Activated T-helper 17 cell treated with anti-CD3 and anti-CD28 coated beads, Interleukin-2, amount 50 U/mL, for 72 hours (primary cell): ENCODE measurements at regions not wholly inside any gene's neighbourhood (a gene's known extent, or its start where the extent isn't known, plus 50 kb on each side); places are given as distances from the start of the nearest gene placed in this dataset.
A peak's percentile ranks its signal among the peaks of the same experiment; 100 is the strongest.
"Not testable (repeated sequence)": the region's sequence is repeated elsewhere in the genome, so short reads cannot be mapped to it uniquely, and the experiment has no call there.

Source experiments
- ATAC-seq: fragments of 150-1000 bp; cut with Tn5 transposase; replicated peaks from 2 replicates; pipeline ENCODE4 v1.10.0; 2021; ENCODE audit warnings: mild to moderate bottlenecking, moderate library complexity
- H3K27ac Mint-ChIP-seq: one replicate; pipeline ENCODE4 v1.8.0; 2022; ENCODE audit warnings: mixed read lengths
- H3K27me3 Mint-ChIP-seq: one replicate; pipeline ENCODE4 v1.8.0; 2022; ENCODE audit warnings: mixed read lengths
- H3K36me3 Mint-ChIP-seq: one replicate; pipeline ENCODE4 v1.8.0; 2022; ENCODE audit warnings: low read depth, mild to moderate bottlenecking, mixed read lengths
- H3K4me1 Mint-ChIP-seq: one replicate; pipeline ENCODE4 v1.8.0; 2022; ENCODE audit warnings: mixed read lengths
- H3K4me3 Mint-ChIP-seq: one replicate; pipeline ENCODE4 v1.8.0; 2022; ENCODE audit warnings: mild to moderate bottlenecking, mixed read lengths
- H3K9me3 Mint-ChIP-seq: one replicate; pipeline ENCODE4 v1.8.0; 2022; ENCODE audit warnings: mixed read lengths

DNA sequence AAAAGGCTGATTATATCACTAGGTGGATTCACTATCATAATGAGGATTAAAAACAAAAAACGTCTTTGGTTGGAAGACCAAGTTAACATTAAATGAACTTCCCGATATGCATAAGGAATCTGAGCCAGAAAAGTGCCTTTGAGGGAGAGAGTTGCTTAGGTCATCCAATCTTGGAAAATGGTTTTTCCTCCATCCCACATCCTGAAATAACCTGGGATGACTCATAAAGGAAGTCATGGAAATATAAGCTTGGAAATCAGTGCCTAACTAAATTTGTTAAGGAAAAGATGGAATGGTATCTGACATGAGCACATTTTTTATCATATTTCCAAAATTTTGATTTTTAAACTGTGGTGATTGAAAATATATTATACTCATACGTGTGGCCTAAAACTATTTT lies 66.0 kb downstream of the KBTBD8 start:
- Mint-ChIP-seq H3K27me3 (peaks cover 6% of the 10 kb centered on the region), H3K36me3 (no peaks in the 10 kb centered on the region), H3K4me3 (no peak overlapping the region), H3K4me1 (no peaks in the 10 kb centered on the region), H3K9me3 (peaks cover 4% of the 10 kb centered on the region), H3K27ac (no peak overlapping the region)
- ATAC-seq: no peak

DNA sequence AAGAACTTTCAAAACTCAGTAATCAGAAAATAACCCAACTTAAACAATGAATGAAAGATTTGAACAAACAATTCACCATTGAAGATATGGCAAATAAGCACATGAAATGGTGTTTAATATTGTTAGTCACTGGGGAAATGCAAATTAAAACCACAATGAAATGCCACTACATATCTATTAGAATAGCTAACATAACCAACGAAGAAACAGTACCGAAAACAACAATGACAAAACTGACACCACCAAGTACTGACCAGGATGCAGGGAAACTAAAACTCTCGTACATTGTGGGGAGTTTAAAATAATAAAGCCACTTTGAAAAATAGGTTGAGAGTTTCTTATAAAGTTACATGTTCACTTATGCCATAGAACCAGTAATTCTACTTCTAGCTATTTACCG lies 69.1 kb downstream of the KBTBD8 start:
- ATAC-seq: no peak
- H3K9me3 Mint-ChIP-seq: peaks cover 4% of the 10 kb centered on the region
- H3K27ac Mint-ChIP-seq: no peak overlapping the region
- H3K27me3 Mint-ChIP-seq: peaks cover 6% of the 10 kb centered on the region
- H3K36me3 Mint-ChIP-seq: no peaks in the 10 kb centered on the region
- H3K4me3 Mint-ChIP-seq: no peak overlapping the region
- H3K4me1 Mint-ChIP-seq: no peaks in the 10 kb centered on the region

DNA sequence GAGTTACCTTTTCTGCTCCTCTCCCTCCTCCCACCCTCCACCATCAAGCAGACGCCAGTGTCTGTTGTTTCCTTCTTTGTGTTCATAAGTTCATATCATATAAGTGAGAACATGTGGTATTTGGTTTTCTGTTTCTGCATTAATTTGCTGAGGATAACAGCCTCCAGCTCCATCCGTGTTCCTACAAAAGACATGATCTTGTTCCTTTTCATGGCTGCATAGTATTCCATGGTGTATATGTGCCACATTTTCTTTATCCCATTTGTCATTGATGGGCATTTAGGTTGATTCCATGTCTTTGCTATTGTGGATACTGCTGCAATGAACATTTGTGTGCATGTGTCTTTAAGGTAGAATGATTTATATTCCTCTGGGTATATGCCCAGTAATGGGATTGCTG lies 74.5 kb downstream of the KBTBD8 start:
- not testable (repeated sequence) for H3K4me3 Mint-ChIP-seq, H3K27me3 Mint-ChIP-seq

DNA sequence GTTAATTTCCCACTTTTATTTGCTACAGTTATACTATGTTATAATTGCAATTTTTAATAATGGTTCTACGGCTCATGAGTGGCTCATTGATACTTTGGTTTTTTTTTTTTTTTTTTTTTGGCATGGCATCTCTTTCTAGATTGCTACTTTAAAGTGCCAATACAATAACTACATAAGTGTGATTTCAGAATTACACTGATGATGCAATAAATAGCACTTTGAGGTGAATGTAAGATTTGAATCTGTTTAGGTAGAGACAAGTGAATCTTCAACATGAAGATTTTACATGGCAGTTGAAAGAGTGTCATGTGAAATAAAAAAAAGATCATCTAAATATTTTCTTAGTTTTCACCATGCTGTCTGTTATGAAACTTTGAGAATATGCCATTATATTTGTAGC lies 75.7 kb downstream of the KBTBD8 start:
- no peaks in the 10 kb centered on the region for H3K9me3 Mint-ChIP-seq
- H3K4me1 Mint-ChIP-seq: no peaks in the 10 kb centered on the region
- no peak overlapping the region for H3K4me3 Mint-ChIP-seq

More for the DNA sequence above, 74.5 kb downstream of the KBTBD8 start:
- not testable (repeated sequence) for H3K4me1 Mint-ChIP-seq, H3K27ac Mint-ChIP-seq, ATAC-seq, H3K9me3 Mint-ChIP-seq, H3K36me3 Mint-ChIP-seq

DNA sequence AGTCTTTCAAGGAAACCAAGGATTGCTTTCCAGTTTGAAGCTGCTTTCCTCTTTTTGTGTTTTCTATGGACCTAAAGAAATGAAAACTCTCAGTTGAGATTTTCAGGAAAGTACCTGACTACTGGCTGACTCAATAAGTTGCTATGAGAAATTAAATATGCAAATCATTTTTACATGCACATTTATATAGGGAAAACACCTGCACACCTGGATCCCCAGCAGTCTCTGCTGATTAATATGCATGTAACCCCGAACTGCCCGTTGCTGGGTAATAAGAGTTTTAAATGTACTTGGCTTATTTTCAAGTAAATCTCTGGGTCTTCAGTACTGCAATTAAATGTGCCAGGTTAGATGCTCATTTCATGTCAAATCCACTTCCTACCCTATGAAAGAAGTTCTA lies 77.2 kb downstream of the KBTBD8 start:
- Mint-ChIP-seq H3K9me3 (peaks cover 4% of the 10 kb centered on the region), H3K27me3 (no peaks in the 10 kb centered on the region), H3K4me1 (no peaks in the 10 kb centered on the region), H3K36me3 (no peaks in the 10 kb centered on the region), H3K27ac (no peak overlapping the region), H3K4me3 (no peak overlapping the region)
- ATAC-seq: peak; percentile 65

More for the DNA sequence above, 75.7 kb downstream of the KBTBD8 start:
- Mint-ChIP-seq H3K36me3 (no peaks in the 10 kb centered on the region), H3K27ac (no peak overlapping the region), H3K27me3 (no peaks in the 10 kb centered on the region)
- ATAC-seq: no peak

DNA sequence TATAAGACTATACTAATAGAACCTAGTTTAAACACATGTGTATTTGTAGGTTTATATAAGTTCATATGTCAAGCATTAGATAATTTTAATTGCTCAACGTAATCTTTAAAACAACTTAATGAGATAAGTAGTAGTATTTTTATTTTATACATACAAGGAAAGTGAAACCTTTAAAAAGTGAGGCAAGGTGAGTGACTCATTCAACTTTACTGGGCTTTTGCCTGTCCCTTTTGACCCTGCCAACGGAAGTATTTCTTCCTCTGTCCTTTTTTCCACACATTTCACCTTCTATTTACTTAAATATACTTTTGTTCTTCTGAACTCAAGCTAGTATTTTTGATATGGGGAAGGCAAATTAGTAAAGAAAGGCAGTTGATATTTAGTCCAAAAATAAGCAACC lies 78.5 kb downstream of the KBTBD8 start:
- no peak overlapping the region for H3K4me3 Mint-ChIP-seq
- no peaks in the 10 kb centered on the region for H3K4me1 Mint-ChIP-seq
- peaks cover 4% of the 10 kb centered on the region for H3K9me3 Mint-ChIP-seq
- H3K27me3 Mint-ChIP-seq: no peaks in the 10 kb centered on the region
- peak overlapping the region; percentile 9 for H3K27ac Mint-ChIP-seq
- ATAC-seq: no peak
- no peaks in the 10 kb centered on the region for H3K36me3 Mint-ChIP-seq

DNA sequence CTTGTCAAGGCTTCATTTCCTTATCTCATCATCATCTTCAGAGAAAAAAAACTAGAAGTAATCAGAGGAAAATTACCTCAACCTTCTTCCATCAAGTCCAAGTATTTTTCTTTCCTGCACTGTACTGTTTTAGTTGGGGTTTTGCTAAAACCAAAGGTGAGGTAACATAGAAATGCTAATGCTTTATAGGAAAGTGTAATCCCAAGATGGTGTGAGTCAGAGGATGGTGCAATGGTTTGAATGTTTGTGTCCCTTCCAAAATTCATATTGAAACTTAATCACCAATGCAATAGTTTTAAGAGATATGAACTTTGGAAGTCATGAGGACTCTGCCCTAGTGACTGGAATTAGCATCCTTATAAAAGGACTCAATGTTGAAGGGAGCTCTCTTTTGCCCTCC lies 79.5 kb downstream of the KBTBD8 start:
- Mint-ChIP-seq H3K27ac (no peak overlapping the region), H3K36me3 (no peaks in the 10 kb centered on the region), H3K4me1 (no peaks in the 10 kb centered on the region), H3K9me3 (peaks cover 9% of the 10 kb centered on the region), H3K4me3 (no peak overlapping the region), H3K27me3 (no peaks in the 10 kb centered on the region)
- ATAC-seq: peak; percentile 81

DNA sequence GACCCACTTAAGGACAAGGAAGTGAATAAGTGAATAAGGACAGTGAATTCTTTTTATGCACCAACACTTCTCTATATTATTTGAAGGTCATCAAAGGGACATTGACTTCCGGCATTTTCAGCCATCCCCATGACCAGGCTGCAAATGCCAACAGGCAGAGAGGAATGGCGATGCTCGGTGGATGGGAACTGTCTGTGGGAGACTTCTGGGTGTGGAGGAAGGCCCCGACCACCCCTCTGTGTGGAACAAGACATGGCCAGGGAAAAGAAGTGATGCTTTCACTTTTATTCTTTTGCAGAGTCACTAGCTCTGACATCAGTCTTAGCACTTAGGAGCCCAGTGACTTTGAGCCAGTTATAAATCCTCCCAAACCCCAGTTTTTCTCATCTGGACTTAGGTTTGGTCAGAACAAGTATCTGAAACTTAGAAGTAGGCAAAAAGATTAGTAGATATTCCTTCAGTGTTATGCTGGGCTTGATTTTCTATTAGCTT lies 84.5 kb downstream of the KBTBD8 start:
- Mint-ChIP-seq H3K4me3 (peak overlapping the region; percentile 73), H3K9me3 (peaks cover 30% of the 10 kb centered on the region), H3K36me3 (no peaks in the 10 kb centered on the region), H3K27me3 (no peaks in the 10 kb centered on the region), H3K27ac (peak overlapping the region; percentile 27), H3K4me1 (peaks cover 13% of the 10 kb centered on the region)
- no peak for ATAC-seq

DNA sequence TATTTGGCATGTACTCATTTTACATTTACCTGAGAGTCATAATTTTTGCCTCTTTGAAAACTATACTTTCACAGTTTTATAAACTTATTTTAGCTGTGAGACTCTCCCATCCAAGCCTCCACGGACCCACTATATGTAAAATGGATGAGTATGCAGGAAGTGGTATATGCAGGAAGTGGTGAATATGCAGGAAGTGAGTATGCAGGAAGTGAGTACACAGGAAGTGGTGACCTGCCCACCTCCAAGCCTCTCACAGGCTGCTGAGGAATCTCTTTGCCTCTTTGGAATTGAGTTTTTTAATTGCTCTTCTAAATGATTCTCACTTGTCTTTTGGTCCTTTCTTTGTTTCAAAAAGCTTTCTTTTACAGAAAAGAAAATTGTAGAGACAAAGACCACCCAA lies 85.2 kb downstream of the KBTBD8 start:
- ATAC-seq: peak; percentile 100
- peak overlapping the region; percentile 92 for H3K27ac Mint-ChIP-seq
- no peaks in the 10 kb centered on the region for H3K36me3 Mint-ChIP-seq
- H3K4me1 Mint-ChIP-seq: peaks cover 13% of the 10 kb centered on the region
- H3K27me3 Mint-ChIP-seq: no peaks in the 10 kb centered on the region
- peaks cover 34% of the 10 kb centered on the region for H3K9me3 Mint-ChIP-seq
- peak overlapping the region; percentile 73 for H3K4me3 Mint-ChIP-seq

DNA sequence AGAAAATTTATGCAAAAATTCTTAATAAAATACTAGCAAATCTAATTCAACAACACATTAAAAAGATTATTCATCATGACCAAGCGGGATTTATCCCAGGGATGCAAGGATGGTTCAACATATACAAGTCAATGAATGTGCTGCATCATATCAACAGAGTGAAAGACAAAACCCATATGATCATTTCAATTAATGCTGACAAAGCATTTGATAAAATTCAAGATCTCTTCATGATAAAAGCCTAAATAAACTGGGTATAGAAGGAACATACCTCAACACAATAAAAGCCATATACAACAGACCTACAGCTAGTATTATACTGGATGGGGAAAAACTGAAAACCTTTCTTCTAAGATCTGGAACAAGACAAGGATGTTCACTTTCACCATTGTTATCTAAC lies 89.7 kb downstream of the KBTBD8 start:
- ATAC-seq: no peak
- peaks cover 18% of the 10 kb centered on the region for H3K4me1 Mint-ChIP-seq
- H3K27me3 Mint-ChIP-seq: no peaks in the 10 kb centered on the region
- H3K4me3 Mint-ChIP-seq: no peak overlapping the region
- peaks cover 29% of the 10 kb centered on the region for H3K9me3 Mint-ChIP-seq
- no peak overlapping the region for H3K27ac Mint-ChIP-seq
- H3K36me3 Mint-ChIP-seq: no peaks in the 10 kb centered on the region

DNA sequence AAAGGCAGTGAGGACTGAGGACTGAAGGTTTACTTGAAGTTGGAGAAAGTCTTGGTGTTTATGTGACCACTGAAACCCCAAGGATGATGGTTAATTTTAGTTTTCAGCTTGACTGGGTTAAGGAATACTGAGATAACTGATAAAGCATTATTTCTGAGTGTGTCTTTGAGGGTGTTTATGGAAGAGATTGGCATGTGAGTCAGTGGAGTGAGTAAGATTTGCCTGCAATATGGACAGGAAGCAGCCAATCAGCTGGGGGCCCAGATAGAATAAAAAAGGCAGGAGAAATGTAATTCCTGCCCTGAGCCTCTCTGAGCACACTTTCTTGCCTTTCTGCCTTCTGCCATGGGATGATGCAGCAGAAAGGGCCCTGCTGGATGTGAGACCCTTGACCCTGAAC lies 92.4 kb downstream of the KBTBD8 start:
- Mint-ChIP-seq H3K27me3 (no peaks in the 10 kb centered on the region), H3K36me3 (no peaks in the 10 kb centered on the region), H3K9me3 (peaks cover 17% of the 10 kb centered on the region), H3K4me1 (peaks cover 4% of the 10 kb centered on the region), H3K4me3 (no peak overlapping the region), H3K27ac (no peak overlapping the region)
- peak; percentile 70 for ATAC-seq

DNA sequence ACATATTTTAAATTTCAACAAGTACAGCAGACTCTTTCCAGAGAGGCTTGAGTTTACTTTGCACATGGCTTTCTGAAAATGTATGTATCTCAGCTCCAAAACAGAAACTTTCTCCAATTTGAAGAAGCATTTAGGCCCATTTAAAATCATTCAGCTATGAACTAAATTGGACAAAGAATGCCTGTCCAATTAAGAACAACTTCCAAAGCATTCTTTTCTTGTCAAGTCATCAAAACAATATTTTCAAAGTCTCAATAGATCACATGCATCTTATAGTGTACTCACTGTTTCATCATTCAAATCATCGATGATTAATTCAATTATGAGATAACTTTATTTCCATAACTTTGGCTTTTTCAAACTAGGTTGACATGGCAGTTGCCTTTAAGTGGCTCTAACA lies 95.2 kb downstream of the KBTBD8 start:
- Mint-ChIP-seq H3K4me3 (no peak overlapping the region), H3K36me3 (no peaks in the 10 kb centered on the region), H3K4me1 (peaks cover 4% of the 10 kb centered on the region), H3K9me3 (peaks cover 3% of the 10 kb centered on the region), H3K27me3 (peaks cover 6% of the 10 kb centered on the region), H3K27ac (no peak overlapping the region)
- no peak for ATAC-seq

DNA sequence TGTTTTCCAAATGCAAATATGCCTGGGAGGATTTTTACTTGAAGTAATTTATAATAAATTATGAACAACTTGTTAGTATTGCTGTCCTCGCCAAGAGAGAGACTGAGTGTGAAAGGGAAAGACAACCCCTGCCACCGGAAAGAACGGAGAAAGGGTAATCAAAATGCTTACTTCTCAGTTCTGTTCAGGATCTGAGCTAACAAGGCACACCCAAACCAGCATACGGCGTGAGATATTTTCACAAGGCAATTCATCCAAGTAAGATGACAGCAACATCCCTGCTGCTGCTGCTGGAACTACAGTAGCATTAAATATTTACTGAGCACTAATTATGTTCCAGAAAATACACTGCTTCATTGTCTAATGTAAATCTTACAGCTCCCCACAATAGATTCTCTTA lies 96.1 kb downstream of the KBTBD8 start:
- Mint-ChIP-seq H3K36me3 (no peaks in the 10 kb centered on the region), H3K27ac (no peak overlapping the region), H3K27me3 (peaks cover 6% of the 10 kb centered on the region), H3K4me3 (no peak overlapping the region), H3K4me1 (peaks cover 4% of the 10 kb centered on the region), H3K9me3 (peaks cover 3% of the 10 kb centered on the region)
- no peak for ATAC-seq

DNA sequence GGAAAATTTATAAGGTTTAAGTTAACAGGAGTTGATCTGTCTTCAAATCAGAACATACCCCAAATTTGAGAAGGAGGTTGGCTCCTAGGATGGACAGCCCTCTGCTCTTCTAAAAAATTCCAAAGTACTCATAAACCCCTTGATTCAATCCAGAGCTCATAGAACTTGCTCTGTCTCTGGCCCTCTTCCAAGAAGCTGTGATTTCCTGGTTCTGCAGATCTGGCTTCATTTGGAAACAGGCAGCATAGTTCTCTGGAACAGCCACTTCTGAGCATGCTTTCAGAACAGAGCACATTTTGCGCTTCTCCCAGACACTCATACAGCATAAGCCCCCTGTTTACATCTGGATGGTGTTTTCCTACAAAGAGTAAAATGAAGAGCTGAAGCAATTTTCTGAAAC lies 96.7 kb downstream of the KBTBD8 start:
- H3K27me3 Mint-ChIP-seq: peaks cover 6% of the 10 kb centered on the region
- H3K9me3 Mint-ChIP-seq: peaks cover under 1% of the 10 kb centered on the region
- H3K4me1 Mint-ChIP-seq: peaks cover 4% of the 10 kb centered on the region
- H3K27ac Mint-ChIP-seq: no peak overlapping the region
- H3K4me3 Mint-ChIP-seq: no peak overlapping the region
- no peak for ATAC-seq
- H3K36me3 Mint-ChIP-seq: no peaks in the 10 kb centered on the region

DNA sequence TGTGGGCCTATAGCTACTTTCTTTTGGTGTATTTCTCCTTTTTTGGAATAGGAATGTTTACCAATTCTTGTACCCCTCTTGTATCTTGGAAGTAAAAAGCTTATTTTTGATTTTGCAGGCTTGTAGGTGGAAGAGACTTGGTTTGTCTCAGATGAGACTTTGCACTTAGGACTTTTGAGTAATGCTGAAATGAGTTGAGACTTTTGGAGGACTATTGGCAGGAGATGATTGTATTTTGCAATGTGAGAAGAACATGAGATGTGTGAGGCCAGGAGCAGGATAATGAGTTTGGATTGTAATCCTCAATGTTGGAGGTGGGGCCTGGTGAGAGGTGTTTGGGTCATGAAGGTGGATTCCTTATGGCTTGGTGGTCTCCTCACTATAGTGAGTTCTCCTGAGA lies 106.3 kb downstream of the KBTBD8 start:
- Mint-ChIP-seq H3K36me3 (no peaks in the 10 kb centered on the region), H3K27me3 (peaks cover 5% of the 10 kb centered on the region), H3K4me1 (no peaks in the 10 kb centered on the region), H3K27ac (no peak overlapping the region), H3K4me3 (no peak overlapping the region), H3K9me3 (peaks cover 6% of the 10 kb centered on the region)
- no peak for ATAC-seq

DNA sequence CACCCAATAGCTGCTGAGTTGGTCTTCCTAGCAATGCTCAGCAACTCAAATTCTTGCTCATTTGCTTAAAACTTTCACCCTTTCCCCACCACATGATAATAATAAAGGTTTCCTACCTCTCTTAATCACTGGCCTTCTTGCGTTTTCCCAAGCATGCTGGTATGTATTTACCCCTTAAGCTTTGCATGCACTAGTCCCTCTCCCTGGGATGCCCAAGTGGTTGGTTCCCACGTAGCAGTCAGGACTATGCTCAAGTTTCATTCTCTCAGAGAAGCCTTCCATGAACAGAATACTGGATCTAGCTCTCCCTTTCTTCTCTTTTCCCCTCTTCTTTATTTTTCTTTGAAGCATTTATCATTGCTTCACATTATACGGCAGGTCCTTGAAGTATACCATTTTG lies 108.8 kb downstream of the KBTBD8 start:
- no peak overlapping the region for H3K27ac Mint-ChIP-seq
- ATAC-seq: no peak
- no peaks in the 10 kb centered on the region for H3K4me1 Mint-ChIP-seq
- H3K9me3 Mint-ChIP-seq: peaks cover 6% of the 10 kb centered on the region
- H3K4me3 Mint-ChIP-seq: no peak overlapping the region
- H3K27me3 Mint-ChIP-seq: peaks cover 5% of the 10 kb centered on the region
- no peaks in the 10 kb centered on the region for H3K36me3 Mint-ChIP-seq
